Spleen (tissue), 7 donors: ENCODE measurements at regions not wholly inside any gene's neighbourhood (a gene's known extent, or its start where the extent isn't known, plus 50 kb on each side); places are given as distances from the start of the nearest gene placed in this dataset.

Source experiments
- POLR2A ChIP-seq, 3 donors: fragments of 450-650 bp; IDR thresholded peaks; one replicate each; pipeline ENCODE4 v1.5.1; 2017; ENCODE audit warnings: antibody characterized with exemption in 3 of 3, mild to moderate bottlenecking in 1 of 3
- POLR2AphosphoS5 ChIP-seq, 3 donors: sonication (generic); formaldehyde crosslinking; IDR thresholded peaks; one replicate each; pipeline ENCODE4 v1.5.1; 2017; ENCODE audit warnings: antibody characterized with exemption in 3 of 3
- TF ChIP-seq, protein P1 (sequence below), 11 experiments: fragments of 200-600 bp in 7 of 11; fragments of 450-650 bp in 4 of 11; sonication (generic) in 4 of 11; IDR thresholded peaks in 8 of 11; conservative IDR thresholded peaks in 3 of 11; 1 replicate in 7 of 11; 2 replicates in 4 of 11; pipeline versions ENCODE4 v1.4.0 to v1.8.0; 2016 to 2021; ENCODE audit warnings: antibody characterized with exemption in 11 of 11, inconsistent platforms in 4 of 11, mild to moderate bottlenecking in 1 of 11
- donor health status: DM: no; HTN: no; CAD: no; lungs with moderate emphysema.
- donor health status: DM: no; HTN: no; CAD: no.
- donor health status: DM: no; HTN: no; CAD: no.

DNA sequence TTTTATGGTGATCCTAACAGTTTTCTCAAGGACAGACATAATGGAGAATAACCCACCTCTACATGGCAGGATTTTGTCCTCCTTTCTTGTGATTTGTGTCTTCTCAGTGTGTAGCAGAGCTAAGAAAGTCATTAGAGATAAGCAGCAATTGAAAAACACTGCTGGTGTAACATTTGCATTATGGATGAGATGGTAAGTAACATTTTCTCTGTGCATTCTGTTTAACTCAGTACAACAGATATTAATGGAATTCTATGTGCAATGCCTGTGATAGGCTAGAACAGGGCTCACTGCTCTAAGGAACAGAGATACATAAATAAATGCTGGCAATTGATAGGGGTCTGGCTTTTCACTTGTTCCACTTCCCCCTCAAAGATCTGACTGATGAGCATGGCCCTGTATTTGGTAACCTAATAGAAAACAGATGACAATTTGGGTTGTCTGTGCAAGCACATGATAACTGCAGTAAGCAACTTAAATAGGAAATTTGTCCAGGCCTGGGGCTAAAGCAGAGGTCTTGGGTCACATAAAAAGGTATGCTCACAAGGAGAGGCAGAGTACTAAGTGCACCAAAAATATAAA, 560.3 kb upstream of the POM121L12 start:
- TF ChIP-seq POLR2A (IDR thresholded peaks at IDR 0.05) (no peak), POLR2AphosphoS5 (IDR thresholded peaks at IDR 0.05) (no peak)
- TF ChIP-seq, protein P1, sequence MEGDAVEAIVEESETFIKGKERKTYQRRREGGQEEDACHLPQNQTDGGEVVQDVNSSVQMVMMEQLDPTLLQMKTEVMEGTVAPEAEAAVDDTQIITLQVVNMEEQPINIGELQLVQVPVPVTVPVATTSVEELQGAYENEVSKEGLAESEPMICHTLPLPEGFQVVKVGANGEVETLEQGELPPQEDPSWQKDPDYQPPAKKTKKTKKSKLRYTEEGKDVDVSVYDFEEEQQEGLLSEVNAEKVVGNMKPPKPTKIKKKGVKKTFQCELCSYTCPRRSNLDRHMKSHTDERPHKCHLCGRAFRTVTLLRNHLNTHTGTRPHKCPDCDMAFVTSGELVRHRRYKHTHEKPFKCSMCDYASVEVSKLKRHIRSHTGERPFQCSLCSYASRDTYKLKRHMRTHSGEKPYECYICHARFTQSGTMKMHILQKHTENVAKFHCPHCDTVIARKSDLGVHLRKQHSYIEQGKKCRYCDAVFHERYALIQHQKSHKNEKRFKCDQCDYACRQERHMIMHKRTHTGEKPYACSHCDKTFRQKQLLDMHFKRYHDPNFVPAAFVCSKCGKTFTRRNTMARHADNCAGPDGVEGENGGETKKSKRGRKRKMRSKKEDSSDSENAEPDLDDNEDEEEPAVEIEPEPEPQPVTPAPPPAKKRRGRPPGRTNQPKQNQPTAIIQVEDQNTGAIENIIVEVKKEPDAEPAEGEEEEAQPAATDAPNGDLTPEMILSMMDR (IDR thresholded peaks at IDR 0.05 in 8 of 11, conservative IDR thresholded peaks at IDR 0.05 in 3 of 11) = no peak
